ENCODE measurements at regions not wholly inside any gene's neighbourhood (a gene's known extent, or its start where the extent isn't known, plus 50 kb on each side); places are given as distances from the start of the nearest gene placed in this dataset.

DNA sequence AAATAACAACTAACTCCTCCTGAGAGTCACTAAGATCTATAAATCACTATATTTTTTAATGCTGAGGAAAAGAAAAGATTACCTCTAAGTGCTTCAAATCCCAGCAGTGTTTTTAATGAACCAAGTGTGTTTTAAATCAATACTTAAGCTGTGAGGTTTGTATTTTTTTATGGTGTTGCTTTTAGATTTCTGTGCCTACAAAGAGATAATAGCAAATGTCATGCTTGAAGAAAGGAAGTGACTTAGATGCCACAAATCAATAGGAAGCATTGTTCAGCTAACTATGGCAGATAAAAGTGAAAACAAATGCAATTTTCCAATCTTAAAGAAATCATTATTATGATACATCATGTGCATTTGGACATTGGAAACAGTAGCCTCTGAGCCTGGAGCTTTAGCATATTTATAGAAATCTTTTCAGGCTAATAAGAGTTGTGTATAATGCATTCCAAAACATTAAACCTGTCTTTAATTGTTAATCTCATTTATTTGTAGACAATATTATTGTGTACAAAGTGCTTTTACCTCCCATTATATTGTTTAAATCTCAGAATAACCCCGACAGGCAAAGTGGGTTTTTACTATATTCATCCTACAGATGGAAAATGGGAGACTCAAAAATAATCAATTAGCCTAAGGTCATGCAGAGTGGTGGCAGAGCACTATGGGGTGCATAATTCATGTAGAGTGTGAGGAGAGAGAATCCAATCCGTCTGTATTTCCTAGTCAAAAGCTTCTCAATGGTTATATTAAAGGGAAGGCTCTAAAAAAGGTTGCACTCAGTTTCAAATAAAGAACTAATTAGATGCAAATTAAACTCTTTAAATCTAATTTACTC, 486.2 kb downstream of the NAV3 start (continued):
- TF ChIP-seq ZBTB8A (tag by site-specific recombination; IDR thresholded peaks at IDR 0.05) (no peak), ZNF473 (tag by site-specific recombination; IDR thresholded peaks at IDR 0.05) (no peak)
- TF ChIP-seq, protein P1, sequence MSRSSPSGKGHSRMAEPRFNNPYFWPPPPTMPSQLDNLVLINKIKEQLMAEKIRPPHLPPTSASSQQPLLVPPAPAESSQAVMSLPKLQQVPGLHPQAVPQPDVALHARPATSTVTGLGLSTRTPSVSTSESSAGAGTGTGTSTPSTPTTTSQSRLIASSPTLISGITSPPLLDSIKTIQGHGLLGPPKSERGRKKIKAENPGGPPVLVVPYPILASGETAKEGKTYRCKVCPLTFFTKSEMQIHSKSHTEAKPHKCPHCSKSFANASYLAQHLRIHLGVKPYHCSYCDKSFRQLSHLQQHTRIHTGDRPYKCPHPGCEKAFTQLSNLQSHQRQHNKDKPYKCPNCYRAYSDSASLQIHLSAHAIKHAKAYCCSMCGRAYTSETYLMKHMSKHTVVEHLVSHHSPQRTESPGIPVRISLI (tag by site-specific recombination; IDR thresholded peaks at IDR 0.05) = no peak
- TF ChIP-seq, protein P2, sequence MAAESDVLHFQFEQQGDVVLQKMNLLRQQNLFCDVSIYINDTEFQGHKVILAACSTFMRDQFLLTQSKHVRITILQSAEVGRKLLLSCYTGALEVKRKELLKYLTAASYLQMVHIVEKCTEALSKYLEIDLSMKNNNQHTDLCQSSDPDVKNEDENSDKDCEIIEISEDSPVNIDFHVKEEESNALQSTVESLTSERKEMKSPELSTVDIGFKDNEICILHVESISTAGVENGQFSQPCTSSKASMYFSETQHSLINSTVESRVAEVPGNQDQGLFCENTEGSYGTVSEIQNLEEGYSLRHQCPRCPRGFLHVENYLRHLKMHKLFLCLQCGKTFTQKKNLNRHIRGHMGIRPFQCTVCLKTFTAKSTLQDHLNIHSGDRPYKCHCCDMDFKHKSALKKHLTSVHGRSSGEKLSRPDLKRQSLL (tag by site-specific recombination; IDR thresholded peaks at IDR 0.05) = no peak

- Histone ChIP-seq H3K9me3 (ENCODE audit: control insufficient read depth, insufficient read depth, low read depth, low read length) (no peaks in the 10 kb centered on the region), H3K27ac (ENCODE audit: extremely low read depth, low read depth, low read length) (no peak overlapping the region), H3K4me1 (ENCODE audit: control insufficient read depth, insufficient read depth, low read length) (no peaks in the 10 kb centered on the region), H3K4me3 (ENCODE audit: low read depth, low read length) (no peak overlapping the region), H3K36me3 (ENCODE audit: control insufficient read depth in 2 of 2, insufficient read depth in 1 of 2, low read length in 2 of 2) (no peaks in the 10 kb centered on the region)
- POLR2A ChIA-PET = no interaction called here
- TF ChIP-seq ZBTB20 (tag by site-specific recombination; IDR thresholded peaks at IDR 0.05) (no peak), ZNF792 (tag by site-specific recombination; IDR thresholded peaks at IDR 0.05) (no peak), ZNF624 (tag by site-specific recombination; IDR thresholded peaks at IDR 0.05) (no peak), ZNF114 (tag by site-specific recombination; IDR thresholded peaks at IDR 0.05) (no peak)
- CTCF ChIA-PET = no interaction called here
These were observed 491.0 kb downstream of the NAV3 start for GRCh38 chr12:78321696-78322095.

- H3K4me1 ChIP-seq (ENCODE audit: control insufficient read depth, insufficient read depth, low read length) = no peaks in the 10 kb centered on the region
- TF ChIP-seq ZNF677 (tag by site-specific recombination; IDR thresholded peaks at IDR 0.05) (no peak), ZNF211 (tag by site-specific recombination; IDR thresholded peaks at IDR 0.05; ENCODE audit: low read depth) (no peak), ZFHX2 (tag by site-specific recombination; conservative IDR thresholded peaks at IDR 0.05) (no peak), ZNF133 (tag by site-specific recombination; IDR thresholded peaks at IDR 0.05) (no peak), IKZF3 (tag by site-specific recombination; IDR thresholded peaks at IDR 0.05) (no peak), ZNF560 (tag by site-specific recombination; IDR thresholded peaks at IDR 0.05; ENCODE audit: borderline replicate concordance) (no peak), ZSCAN23 (tag by site-specific recombination; IDR thresholded peaks at IDR 0.05) (no peak), ZNF157 (tag by site-specific recombination; IDR thresholded peaks at IDR 0.05) (no peak), YY2 (tag by site-specific recombination; IDR thresholded peaks at IDR 0.05) (no peak), ZNF596 (tag by site-specific recombination; IDR thresholded peaks at IDR 0.05) (no peak), ZNF580 (tag by site-specific recombination; IDR thresholded peaks at IDR 0.05) (no peak), ZNF830 (tag by site-specific recombination; IDR thresholded peaks at IDR 0.05; ENCODE audit: low read depth) (no peak)
- TF ChIP-seq, protein P3, sequence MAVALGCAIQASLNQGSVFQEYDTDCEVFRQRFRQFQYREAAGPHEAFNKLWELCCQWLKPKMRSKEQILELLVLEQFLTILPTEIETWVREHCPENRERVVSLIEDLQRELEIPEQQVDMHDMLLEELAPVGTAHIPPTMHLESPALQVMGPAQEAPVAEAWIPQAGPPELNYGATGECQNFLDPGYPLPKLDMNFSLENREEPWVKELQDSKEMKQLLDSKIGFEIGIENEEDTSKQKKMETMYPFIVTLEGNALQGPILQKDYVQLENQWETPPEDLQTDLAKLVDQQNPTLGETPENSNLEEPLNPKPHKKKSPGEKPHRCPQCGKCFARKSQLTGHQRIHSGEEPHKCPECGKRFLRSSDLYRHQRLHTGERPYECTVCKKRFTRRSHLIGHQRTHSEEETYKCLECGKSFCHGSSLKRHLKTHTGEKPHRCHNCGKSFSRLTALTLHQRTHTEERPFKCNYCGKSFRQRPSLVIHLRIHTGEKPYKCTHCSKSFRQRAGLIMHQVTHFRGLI (tag by site-specific recombination; IDR thresholded peaks at IDR 0.05) = no peak
- ChIA-PET CTCF (no interaction called here), POLR2A (no interaction called here)
- no peaks in the 10 kb centered on the region for H3K9me3 ChIP-seq (ENCODE audit: control insufficient read depth, insufficient read depth, low read depth, low read length)
- H3K4me3 ChIP-seq (ENCODE audit: low read depth, low read length) = no peak overlapping the region
- H3K27ac ChIP-seq (ENCODE audit: extremely low read depth, low read depth, low read length) = no peak overlapping the region
- H3K36me3 ChIP-seq (ENCODE audit: control insufficient read depth in 2 of 2, insufficient read depth in 1 of 2, low read length in 2 of 2) = no peaks in the 10 kb centered on the region
These were observed 492.5 kb downstream of the NAV3 start for GRCh38 chr12:78323226-78323625.

All from HEK293 (cell line).